Left lung (tissue), 4 donors: ENCODE measurements at regions not wholly inside any gene's neighbourhood (a gene's known extent, or its start where the extent isn't known, plus 50 kb on each side); places are given as distances from the start of the nearest gene placed in this dataset.
A peak's percentile ranks its signal among the peaks of the same experiment; 100 is the strongest.

Experiments used
- ATAC-seq: fragments of 200-7000 bp; cut with Tn5 transposase; one replicate; pipeline ENCODE4 v1.9.1; 2020; ENCODE audit warnings: moderate library complexity
- DNase-seq, 4 donors: peaks; one replicate each; pipeline ENCODE4 v3.0.0-alpha.2; 2013 to 2020
- H3K27ac ChIP-seq, 2 donors: fragments of 200-600 bp; sonication (generic) in 1 of 2; one replicate each; pipeline versions ENCODE4 v1.5.0 to v1.8.0; 2020 to 2021
- H3K27me3 ChIP-seq, 2 donors: fragments of 200-600 bp; sonication (generic) in 1 of 2; one replicate each; pipeline versions ENCODE4 v1.5.0 to v1.8.0; 2020 to 2021
- H3K36me3 ChIP-seq, 2 donors: fragments of 200-600 bp; sonication (generic) in 1 of 2; one replicate each; pipeline versions ENCODE4 v1.5.0 to v1.8.0; 2020 to 2021
- H3K4me1 ChIP-seq, 2 donors: fragments of 200-600 bp; one replicate each; pipeline ENCODE4 v1.8.0; 2021
- H3K4me3 ChIP-seq, 2 donors: fragments of 200-600 bp; sonication (generic) in 1 of 2; one replicate each; pipeline versions ENCODE4 v1.5.0 to v1.8.0; 2020 to 2021; ENCODE audit warnings: mild to moderate bottlenecking in 1 of 2
- H3K9me3 ChIP-seq, 2 donors: fragments of 200-600 bp; sonication (generic) in 1 of 2; one replicate each; pipeline versions ENCODE4 v1.5.0 to v1.8.0; 2020 to 2021
- intact Hi-C, 2 donors: fragments of 100-400 bp; cut with DNase I; formaldehyde crosslinking; loops; one replicate each; pipeline versions ENCODE4 v1.11.2 to v1.14.2; 2022
- TF ChIP-seq, protein P1 (sequence below), 2 donors: fragments of 200-600 bp; sonication (generic) in 1 of 2; IDR thresholded peaks; one replicate each; pipeline versions ENCODE4 v1.5.0 to v1.8.0; 2021; ENCODE audit warnings: antibody characterized with exemption in 2 of 2
- donor health status: DM: no; HTN: yes; CAD: no.
- donor health status: DM: no; HTN: no; CAD: no.

DNA sequence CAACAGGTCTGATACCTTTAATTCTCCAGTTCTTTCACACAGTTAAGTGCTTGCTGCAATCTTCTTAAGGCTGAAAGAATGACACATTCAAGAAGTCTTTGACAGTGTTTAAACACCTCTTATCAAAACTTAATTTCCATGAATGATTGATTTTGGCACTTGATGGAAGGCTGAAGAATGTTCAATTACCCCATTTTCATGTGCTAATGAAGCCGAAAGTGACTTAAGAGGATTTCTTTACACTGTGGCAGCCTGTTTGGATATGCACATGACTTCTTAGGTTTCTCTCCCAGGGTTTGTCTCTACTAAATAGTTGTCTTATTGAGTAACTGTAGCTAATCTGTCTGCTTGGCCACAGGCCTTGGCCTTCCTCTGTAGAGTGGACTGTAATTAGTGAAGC is 81.1 kb upstream of the PRDM1 start:
- no peak overlapping the region for H3K27ac ChIP-seq
- H3K9me3 ChIP-seq: no peaks in the 10 kb centered on the region
- peaks cover 25 to 65% of the 10 kb centered on the region in 2 donors for H3K27me3 ChIP-seq
- H3K4me1 ChIP-seq: no peaks in the 10 kb centered on the region
- TF ChIP-seq, protein P1, sequence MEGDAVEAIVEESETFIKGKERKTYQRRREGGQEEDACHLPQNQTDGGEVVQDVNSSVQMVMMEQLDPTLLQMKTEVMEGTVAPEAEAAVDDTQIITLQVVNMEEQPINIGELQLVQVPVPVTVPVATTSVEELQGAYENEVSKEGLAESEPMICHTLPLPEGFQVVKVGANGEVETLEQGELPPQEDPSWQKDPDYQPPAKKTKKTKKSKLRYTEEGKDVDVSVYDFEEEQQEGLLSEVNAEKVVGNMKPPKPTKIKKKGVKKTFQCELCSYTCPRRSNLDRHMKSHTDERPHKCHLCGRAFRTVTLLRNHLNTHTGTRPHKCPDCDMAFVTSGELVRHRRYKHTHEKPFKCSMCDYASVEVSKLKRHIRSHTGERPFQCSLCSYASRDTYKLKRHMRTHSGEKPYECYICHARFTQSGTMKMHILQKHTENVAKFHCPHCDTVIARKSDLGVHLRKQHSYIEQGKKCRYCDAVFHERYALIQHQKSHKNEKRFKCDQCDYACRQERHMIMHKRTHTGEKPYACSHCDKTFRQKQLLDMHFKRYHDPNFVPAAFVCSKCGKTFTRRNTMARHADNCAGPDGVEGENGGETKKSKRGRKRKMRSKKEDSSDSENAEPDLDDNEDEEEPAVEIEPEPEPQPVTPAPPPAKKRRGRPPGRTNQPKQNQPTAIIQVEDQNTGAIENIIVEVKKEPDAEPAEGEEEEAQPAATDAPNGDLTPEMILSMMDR (IDR thresholded peaks at IDR 0.05): no peak
- intact Hi-C loops: no loop called here
- H3K36me3 ChIP-seq: no peaks in the 10 kb centered on the region
- no peak overlapping the region for H3K4me3 ChIP-seq
- ATAC-seq: peak; percentile 82
- no peak for DNase-seq

DNA sequence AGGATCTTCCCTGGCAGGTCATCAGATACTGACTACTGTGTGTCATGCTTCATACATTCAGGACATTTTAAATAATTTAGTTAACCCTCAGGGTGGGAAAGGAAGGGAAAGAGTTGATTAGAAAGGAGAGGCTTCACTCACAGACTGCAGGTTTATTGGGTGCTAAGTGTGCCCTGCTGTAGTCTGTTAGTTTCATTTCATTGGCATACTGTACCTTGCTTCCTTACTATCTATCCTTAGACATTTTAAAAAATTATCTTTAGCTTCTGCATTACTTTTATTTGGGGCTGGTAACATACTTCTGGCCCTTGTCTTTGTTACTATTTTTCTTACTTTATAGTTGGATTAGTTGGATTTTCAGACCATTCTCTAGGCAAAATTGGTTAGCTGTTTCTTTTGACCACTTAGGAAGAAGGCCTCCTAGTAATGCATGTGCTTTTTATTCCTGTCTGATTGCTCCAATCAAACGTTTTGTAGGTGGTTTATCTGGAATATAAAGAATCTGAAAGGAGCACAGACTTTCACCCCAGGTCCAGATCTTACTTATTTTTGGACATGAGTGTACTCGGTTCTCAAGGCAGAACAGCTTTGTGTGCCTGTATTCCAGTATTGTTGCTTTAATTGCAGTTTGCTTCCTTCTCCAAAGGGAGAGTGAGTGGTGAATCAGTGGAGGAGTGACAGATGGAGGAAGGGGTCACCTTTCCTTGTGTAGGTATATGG is 82.7 kb upstream of the PRDM1 start:
- intact Hi-C loops: no loop called here
- no peaks in the 10 kb centered on the region for H3K4me1 ChIP-seq
- DNase-seq (no peak), ATAC-seq (no peak)
- H3K4me3 ChIP-seq: no peak overlapping the region
- TF ChIP-seq, protein P1 (IDR thresholded peaks at IDR 0.05): no peak
- peaks cover 27 to 64% of the 10 kb centered on the region in 2 donors for H3K27me3 ChIP-seq
- H3K36me3 ChIP-seq: no peaks in the 10 kb centered on the region
- no peaks in the 10 kb centered on the region for H3K9me3 ChIP-seq
- H3K27ac ChIP-seq: no peak overlapping the region

DNA sequence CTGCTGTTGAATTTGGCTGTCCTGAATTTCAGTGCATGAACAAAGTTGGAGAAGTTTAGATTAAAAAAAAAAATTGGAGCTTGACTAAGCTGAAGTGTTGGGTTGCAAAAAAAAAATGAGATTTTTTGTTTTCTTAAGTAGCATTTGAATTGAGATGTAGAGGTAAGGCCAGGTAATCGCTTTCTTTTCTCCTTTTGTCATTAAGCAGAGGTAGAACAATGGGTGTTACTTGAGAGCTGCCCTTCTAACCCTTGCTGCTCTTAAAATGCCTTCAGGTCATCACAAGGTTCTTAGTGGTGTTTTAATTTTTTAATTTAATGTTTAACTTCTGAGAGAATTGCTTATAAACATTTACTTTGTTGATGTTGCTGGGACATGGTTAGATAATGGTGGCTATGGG is 84.1 kb upstream of the PRDM1 start:
- Histone ChIP-seq H3K27me3 (peaks cover 32 to 66% of the 10 kb centered on the region in 2 donors), H3K27ac (no peak overlapping the region), H3K36me3 (no peaks in the 10 kb centered on the region), H3K4me3 (no peak overlapping the region), H3K9me3 (no peaks in the 10 kb centered on the region), H3K4me1 (no peaks in the 10 kb centered on the region)
- ATAC-seq (no peak), DNase-seq (no peak)
- intact Hi-C loops: no loop called here
- TF ChIP-seq, protein P1 (IDR thresholded peaks at IDR 0.05): no peak

DNA sequence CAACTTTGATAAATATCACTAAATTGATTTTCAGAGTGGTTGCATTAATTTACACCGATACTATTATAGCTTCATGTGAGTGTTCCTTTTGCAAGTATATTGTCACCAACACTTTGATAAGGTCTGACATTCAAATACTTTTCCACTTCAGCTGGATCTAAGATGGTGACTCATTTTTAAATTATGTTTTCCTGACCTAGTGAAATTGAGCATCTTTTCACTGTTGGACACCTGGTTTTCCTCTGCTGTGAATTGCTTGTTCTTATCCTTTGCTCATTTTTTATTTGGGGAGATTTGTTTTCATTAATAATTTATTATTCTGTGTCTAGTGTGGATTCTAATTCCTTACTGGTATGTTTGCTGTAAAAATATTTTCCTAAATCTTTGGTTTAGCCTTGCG is 85.2 kb upstream of the PRDM1 start:
- H3K4me1 ChIP-seq: no peaks in the 10 kb centered on the region
- no peak for ATAC-seq
- no peak for DNase-seq
- TF ChIP-seq, protein P1 (IDR thresholded peaks at IDR 0.05): no peak
- no peak overlapping the region for H3K4me3 ChIP-seq
- no peaks in the 10 kb centered on the region for H3K9me3 ChIP-seq
- no peaks in the 10 kb centered on the region for H3K36me3 ChIP-seq
- H3K27ac ChIP-seq: no peak overlapping the region
- H3K27me3 ChIP-seq: peaks cover 35 to 66% of the 10 kb centered on the region in 2 donors
- intact Hi-C loops: no loop called here

DNA sequence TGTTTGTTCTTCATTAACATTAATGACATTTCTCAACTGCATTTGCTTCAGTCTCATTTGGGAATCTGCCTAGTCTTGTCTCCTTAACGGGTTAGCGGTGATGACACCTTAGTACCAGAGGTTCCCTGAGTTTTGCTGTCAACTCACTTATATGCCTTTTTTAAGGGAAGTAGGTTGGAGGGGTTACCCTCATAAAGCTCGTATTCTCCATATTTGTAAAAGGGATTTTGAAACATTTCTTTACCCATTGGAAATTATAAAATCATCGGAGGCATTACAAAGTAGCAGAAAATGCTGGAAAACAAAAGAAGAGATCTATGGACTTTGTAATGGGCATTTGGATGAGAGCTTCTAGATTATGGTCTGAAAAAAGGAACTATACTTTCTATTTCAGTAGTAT is 88.7 kb upstream of the PRDM1 start:
- H3K4me3 ChIP-seq: no peak overlapping the region
- intact Hi-C loops: loop anchor here in 1 of 2 donors (10.0 kb wide), 1 partner anchor 87 kb away; the partner anchor contains the start of gene PRDM1
- no peaks in the 10 kb centered on the region for H3K36me3 ChIP-seq
- no peak overlapping the region for H3K27ac ChIP-seq
- no peaks in the 10 kb centered on the region for H3K9me3 ChIP-seq
- DNase-seq: no peak
- ATAC-seq: no peak
- peaks cover 64 to 93% of the 10 kb centered on the region in 2 donors for H3K27me3 ChIP-seq
- TF ChIP-seq, protein P1 (IDR thresholded peaks at IDR 0.05): no peak
- peaks cover 0 to 25% of the 10 kb centered on the region in 2 donors for H3K4me1 ChIP-seq
